ENCODE measurements at regions not wholly inside any gene's neighbourhood (a gene's known extent, or its start where the extent isn't known, plus 50 kb on each side); places are given as distances from the start of the nearest gene placed in this dataset.

- no CpG with 5 or more reads among the region's 1 CpG for WGBS (ENCODE audit: insufficient coverage)
These were observed 301.8 kb upstream of the RAG2 start for GRCh38 chr11:36899800-36900199.

DNA sequence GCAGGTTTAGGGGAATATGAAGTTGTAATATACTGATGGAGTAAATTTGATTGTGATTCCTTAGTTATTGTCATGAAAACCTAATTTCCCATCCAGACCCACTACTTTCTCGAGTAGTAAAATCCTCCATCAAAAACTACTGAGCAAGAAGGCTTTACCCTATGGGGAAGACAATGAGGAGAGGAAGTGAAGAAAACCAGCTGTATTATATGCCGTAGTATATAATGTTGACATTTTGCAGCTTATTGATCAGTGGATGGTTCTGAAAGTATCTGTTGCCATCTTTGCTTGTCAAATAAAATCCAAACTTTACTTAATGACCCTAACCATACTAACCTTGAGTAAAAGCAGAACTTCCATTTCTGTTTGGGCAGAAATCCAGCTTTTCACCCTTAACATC is 292.8 kb upstream of the RAG2 start:
- H3K4me3 ChIP-seq (ENCODE audit: control insufficient read depth in 1 of 2, extremely low read depth in 1 of 2, low read length in 1 of 2) = no peak overlapping the region
- CTCF ChIA-PET = no interaction called here
- POLR2A ChIA-PET = no interaction called here

More at GRCh38 chr11:36899800-36900199, 301.8 kb upstream of the RAG2 start:
- Histone ChIP-seq H3K4me3 (ENCODE audit: control insufficient read depth in 1 of 2, extremely low read depth in 1 of 2, low read length in 1 of 2) (no peak overlapping the region), H3K9me3 (no peaks in the 10 kb centered on the region), H3K36me3 (ENCODE audit: control insufficient read depth in 2 of 2, extremely low read depth in 1 of 2, insufficient read depth in 1 of 2, low read length in 1 of 2) (no peaks in the 10 kb centered on the region), H3K4me1 (ENCODE audit: control insufficient read depth in 1 of 2, extremely low read depth in 1 of 2, insufficient read depth in 2 of 2, low read length in 2 of 2) (no peaks in the 10 kb centered on the region), H3K27me3 (replicated peaks in 1 of 2; ENCODE audit: control insufficient read depth in 2 of 2, extremely low read depth in 1 of 2, insufficient read depth in 2 of 2, low read length in 1 of 2) (no peaks in the 10 kb centered on the region), H3K27ac (ENCODE audit: low read length) (no peak overlapping the region)
- no peak for ATAC-seq (replicated peaks in 1 of 4)
- no peaks in the 10 kb centered on the region for H3K27me3 Mint-ChIP-seq
- H3K4me3 Mint-ChIP-seq = no peak overlapping the region
- no peak overlapping the region for H3K27ac Mint-ChIP-seq
- H3K9me3 Mint-ChIP-seq = peaks cover 0 to 1% (median under 1%) of the 10 kb centered on the region in 3 donors
- ChIA-PET POLR2A (no interaction called here), CTCF (interaction anchor here in 1 of 2 donors (0.7 kb wide), 1 partner anchor 1127 kb away, joined by 3 read pairs; no protein-coding TSS in a partner anchor)
- H3K36me3 Mint-ChIP-seq = no peaks in the 10 kb centered on the region
- DNase-seq = no peak
- H3K4me1 Mint-ChIP-seq = no peaks in the 10 kb centered on the region

GRCh38 chr11:36890121-36890679 is 292.2 kb upstream of the RAG2 start:
- no peaks in the 10 kb centered on the region for H3K27me3 Mint-ChIP-seq
- Histone ChIP-seq H3K4me1 (ENCODE audit: control insufficient read depth in 1 of 2, extremely low read depth in 1 of 2, insufficient read depth in 2 of 2, low read length in 2 of 2) (no peaks in the 10 kb centered on the region), H3K9me3 (no peaks in the 10 kb centered on the region), H3K36me3 (ENCODE audit: control insufficient read depth in 2 of 2, extremely low read depth in 1 of 2, insufficient read depth in 1 of 2, low read length in 1 of 2) (no peaks in the 10 kb centered on the region), H3K4me3 (ENCODE audit: control insufficient read depth in 1 of 2, extremely low read depth in 1 of 2, low read length in 1 of 2) (no peak overlapping the region), H3K27me3 (replicated peaks in 1 of 2; ENCODE audit: control insufficient read depth in 2 of 2, extremely low read depth in 1 of 2, insufficient read depth in 2 of 2, low read length in 1 of 2) (no peaks in the 10 kb centered on the region), H3K27ac (ENCODE audit: low read length) (no peak overlapping the region)
- no CpG with 5 or more reads among the region's 2 CpGs for WGBS (ENCODE audit: insufficient coverage)
- no peak overlapping the region for H3K27ac Mint-ChIP-seq
- H3K36me3 Mint-ChIP-seq = no peaks in the 10 kb centered on the region
- peaks cover 0 to 8% (median 0%) of the 10 kb centered on the region in 3 donors for H3K9me3 Mint-ChIP-seq
- H3K4me3 Mint-ChIP-seq = no peak overlapping the region
- POLR2A ChIA-PET = no interaction called here
- ATAC-seq (replicated peaks in 1 of 4) (no peak), DNase-seq (no peak)
- CTCF ChIA-PET = no interaction called here
- H3K4me1 Mint-ChIP-seq = no peaks in the 10 kb centered on the region

More for the DNA sequence above, 292.8 kb upstream of the RAG2 start:
- WGBS (ENCODE audit: insufficient coverage) = no CpG with 5 or more reads among the region's 2 CpGs
- Histone ChIP-seq H3K4me1 (ENCODE audit: control insufficient read depth in 1 of 2, extremely low read depth in 1 of 2, insufficient read depth in 2 of 2, low read length in 2 of 2) (no peaks in the 10 kb centered on the region), H3K27me3 (replicated peaks in 1 of 2; ENCODE audit: control insufficient read depth in 2 of 2, extremely low read depth in 1 of 2, insufficient read depth in 2 of 2, low read length in 1 of 2) (no peaks in the 10 kb centered on the region), H3K9me3 (no peaks in the 10 kb centered on the region), H3K27ac (ENCODE audit: low read length) (no peak overlapping the region), H3K36me3 (ENCODE audit: control insufficient read depth in 2 of 2, extremely low read depth in 1 of 2, insufficient read depth in 1 of 2, low read length in 1 of 2) (no peaks in the 10 kb centered on the region)
- H3K9me3 Mint-ChIP-seq = peaks cover 0 to 8% (median 0%) of the 10 kb centered on the region in 3 donors
- no peaks in the 10 kb centered on the region for H3K36me3 Mint-ChIP-seq
- no peak for DNase-seq
- H3K4me1 Mint-ChIP-seq = no peaks in the 10 kb centered on the region
- ATAC-seq (replicated peaks in 1 of 4) = no peak
- no peaks in the 10 kb centered on the region for H3K27me3 Mint-ChIP-seq
- no peak overlapping the region for H3K27ac Mint-ChIP-seq
- no peak overlapping the region for H3K4me3 Mint-ChIP-seq

- Histone ChIP-seq H3K36me3 (ENCODE audit: control insufficient read depth in 2 of 2, extremely low read depth in 1 of 2, insufficient read depth in 1 of 2, low read length in 1 of 2) (no peaks in the 10 kb centered on the region), H3K9me3 (no peaks in the 10 kb centered on the region), H3K27ac (ENCODE audit: low read length) (no peak overlapping the region), H3K27me3 (replicated peaks in 1 of 2; ENCODE audit: control insufficient read depth in 2 of 2, extremely low read depth in 1 of 2, insufficient read depth in 2 of 2, low read length in 1 of 2) (no peaks in the 10 kb centered on the region), H3K4me3 (ENCODE audit: control insufficient read depth in 1 of 2, extremely low read depth in 1 of 2, low read length in 1 of 2) (no peak overlapping the region), H3K4me1 (ENCODE audit: control insufficient read depth in 1 of 2, extremely low read depth in 1 of 2, insufficient read depth in 2 of 2, low read length in 2 of 2) (no peaks in the 10 kb centered on the region)
- H3K27ac Mint-ChIP-seq = no peak overlapping the region
- H3K9me3 Mint-ChIP-seq = peaks cover 0 to 8% (median 0%) of the 10 kb centered on the region in 3 donors
- ATAC-seq (replicated peaks in 1 of 4) (no peak), DNase-seq (no peak)
- no peaks in the 10 kb centered on the region for H3K4me1 Mint-ChIP-seq
- no peaks in the 10 kb centered on the region for H3K27me3 Mint-ChIP-seq
- H3K36me3 Mint-ChIP-seq = no peaks in the 10 kb centered on the region
- CTCF ChIA-PET = no interaction called here
- POLR2A ChIA-PET = no interaction called here
- H3K4me3 Mint-ChIP-seq = no peak overlapping the region
- WGBS (ENCODE audit: insufficient coverage) = 81% methylated on average over 3 of the region's 3 CpGs
These were observed 287.1 kb upstream of the RAG2 start for GRCh38 chr11:36885154-36885553.

DNA sequence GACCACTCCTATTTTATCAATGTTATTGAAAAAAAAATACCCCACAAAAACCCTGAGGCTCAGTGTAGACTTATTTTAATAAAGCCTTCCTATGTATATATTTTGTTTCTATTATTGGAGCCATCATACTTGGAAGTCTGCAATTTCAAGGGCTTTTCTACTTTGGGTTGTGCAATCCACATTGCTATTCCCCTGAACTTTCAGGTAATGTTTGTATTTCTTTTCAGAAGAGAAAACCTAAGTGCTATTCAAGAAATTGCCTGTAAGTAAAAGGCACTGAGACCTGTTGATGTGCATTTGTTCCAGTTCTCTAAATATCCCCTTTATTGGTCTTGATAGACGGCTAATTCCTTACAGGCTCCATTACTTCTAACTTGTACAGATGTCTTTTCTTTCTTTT is 280.7 kb upstream of the RAG2 start:
- no peak overlapping the region for H3K27ac Mint-ChIP-seq
- H3K27ac ChIP-seq (ENCODE audit: low read length) = no peak overlapping the region
- H3K27me3 ChIP-seq (replicated peaks in 1 of 2; ENCODE audit: control insufficient read depth in 2 of 2, extremely low read depth in 1 of 2, insufficient read depth in 2 of 2, low read length in 1 of 2) = no peaks in the 10 kb centered on the region
- H3K4me1 Mint-ChIP-seq = no peaks in the 10 kb centered on the region
- H3K27me3 Mint-ChIP-seq = no peaks in the 10 kb centered on the region
- DNase-seq = no peak
- H3K4me3 Mint-ChIP-seq = no peak overlapping the region
- no peaks in the 10 kb centered on the region for H3K36me3 ChIP-seq (ENCODE audit: control insufficient read depth in 2 of 2, extremely low read depth in 1 of 2, insufficient read depth in 1 of 2, low read length in 1 of 2)
- H3K9me3 ChIP-seq = no peaks in the 10 kb centered on the region
- H3K36me3 Mint-ChIP-seq = no peaks in the 10 kb centered on the region
- no peaks in the 10 kb centered on the region for H3K4me1 ChIP-seq (ENCODE audit: control insufficient read depth in 1 of 2, extremely low read depth in 1 of 2, insufficient read depth in 2 of 2, low read length in 2 of 2)
- ATAC-seq (replicated peaks in 1 of 4) = no peak
- no peak overlapping the region for H3K4me3 ChIP-seq (ENCODE audit: control insufficient read depth in 1 of 2, extremely low read depth in 1 of 2, low read length in 1 of 2)
- H3K9me3 Mint-ChIP-seq = peaks cover 0 to 8% (median 0%) of the 10 kb centered on the region in 3 donors
- ChIA-PET POLR2A (no interaction called here), CTCF (no interaction called here)
- no CpG with 5 or more reads among the region's 1 CpG for WGBS (ENCODE audit: insufficient coverage)

GRCh38 chr11:36877149-36877548 is 279.1 kb upstream of the RAG2 start:
- no peaks in the 10 kb centered on the region for H3K36me3 ChIP-seq (ENCODE audit: control insufficient read depth in 2 of 2, extremely low read depth in 1 of 2, insufficient read depth in 1 of 2, low read length in 1 of 2)
- Mint-ChIP-seq H3K9me3 (peaks cover 0 to 3% (median 0%) of the 10 kb centered on the region in 3 donors), H3K27me3 (no peaks in the 10 kb centered on the region), H3K27ac (no peak overlapping the region), H3K36me3 (no peaks in the 10 kb centered on the region), H3K4me3 (no peak overlapping the region), H3K4me1 (no peaks in the 10 kb centered on the region)
- ATAC-seq (replicated peaks in 1 of 4) (no peak), DNase-seq (no peak)
- POLR2A ChIA-PET = no interaction called here
- CTCF ChIA-PET = no interaction called here
- no peak overlapping the region for H3K4me3 ChIP-seq (ENCODE audit: control insufficient read depth in 1 of 2, extremely low read depth in 1 of 2, low read length in 1 of 2)
- no peaks in the 10 kb centered on the region for H3K4me1 ChIP-seq (ENCODE audit: control insufficient read depth in 1 of 2, extremely low read depth in 1 of 2, insufficient read depth in 2 of 2, low read length in 2 of 2)
- H3K9me3 ChIP-seq = no peaks in the 10 kb centered on the region
- no peak overlapping the region for H3K27ac ChIP-seq (ENCODE audit: low read length)
- H3K27me3 ChIP-seq (replicated peaks in 1 of 2; ENCODE audit: control insufficient read depth in 2 of 2, extremely low read depth in 1 of 2, insufficient read depth in 2 of 2, low read length in 1 of 2) = no peaks in the 10 kb centered on the region

- Mint-ChIP-seq H3K4me3 (no peak overlapping the region), H3K27me3 (no peaks in the 10 kb centered on the region), H3K36me3 (no peaks in the 10 kb centered on the region), H3K27ac (no peak overlapping the region), H3K4me1 (no peaks in the 10 kb centered on the region), H3K9me3 (peaks cover 0 to 3% (median 3%) of the 10 kb centered on the region in 3 donors)
- Histone ChIP-seq H3K27me3 (replicated peaks in 1 of 2; ENCODE audit: control insufficient read depth in 2 of 2, extremely low read depth in 1 of 2, insufficient read depth in 2 of 2, low read length in 1 of 2) (no peaks in the 10 kb centered on the region), H3K4me3 (ENCODE audit: control insufficient read depth in 1 of 2, extremely low read depth in 1 of 2, low read length in 1 of 2) (no peak overlapping the region), H3K9me3 (no peaks in the 10 kb centered on the region), H3K36me3 (ENCODE audit: control insufficient read depth in 2 of 2, extremely low read depth in 1 of 2, insufficient read depth in 1 of 2, low read length in 1 of 2) (no peaks in the 10 kb centered on the region), H3K27ac (ENCODE audit: low read length) (no peak overlapping the region), H3K4me1 (ENCODE audit: control insufficient read depth in 1 of 2, extremely low read depth in 1 of 2, insufficient read depth in 2 of 2, low read length in 2 of 2) (no peaks in the 10 kb centered on the region)
- no CpG with 5 or more reads among the region's 1 CpG for WGBS (ENCODE audit: insufficient coverage)
- ATAC-seq (replicated peaks in 1 of 4) (no peak), DNase-seq (no peak)
- POLR2A ChIA-PET = no interaction called here
- CTCF ChIA-PET = no interaction called here
These were observed 278.2 kb upstream of the RAG2 start for GRCh38 chr11:36876266-36876665.

Measured in T-cell (primary cell).